GM12864 (cell line): ENCODE measurements at regions not wholly inside any gene's neighbourhood (a gene's known extent, or its start where the extent isn't known, plus 50 kb on each side); places are given as distances from the start of the nearest gene placed in this dataset.

Experiments used
- DNase-seq: peaks from one replicate; pipeline ENCODE4 v3.0.0-alpha.2; 2011; ENCODE audit warnings: low read depth
- H3K4me3 ChIP-seq: 2 replicates; pipeline ENCODE4 v1.5.1; 2011; ENCODE audit warnings: mild to moderate bottlenecking, low read depth, low read length, control low read depth
- CTCF ChIP-seq: IDR thresholded peaks from 2 replicates; pipeline ENCODE4 v1.5.1; 2011; ENCODE audit warnings: low read depth, mild to moderate bottlenecking, moderate library complexity, low read length, control low read depth, inconsistent platforms; ENCODE audit errors: missing control alignments

DNA sequence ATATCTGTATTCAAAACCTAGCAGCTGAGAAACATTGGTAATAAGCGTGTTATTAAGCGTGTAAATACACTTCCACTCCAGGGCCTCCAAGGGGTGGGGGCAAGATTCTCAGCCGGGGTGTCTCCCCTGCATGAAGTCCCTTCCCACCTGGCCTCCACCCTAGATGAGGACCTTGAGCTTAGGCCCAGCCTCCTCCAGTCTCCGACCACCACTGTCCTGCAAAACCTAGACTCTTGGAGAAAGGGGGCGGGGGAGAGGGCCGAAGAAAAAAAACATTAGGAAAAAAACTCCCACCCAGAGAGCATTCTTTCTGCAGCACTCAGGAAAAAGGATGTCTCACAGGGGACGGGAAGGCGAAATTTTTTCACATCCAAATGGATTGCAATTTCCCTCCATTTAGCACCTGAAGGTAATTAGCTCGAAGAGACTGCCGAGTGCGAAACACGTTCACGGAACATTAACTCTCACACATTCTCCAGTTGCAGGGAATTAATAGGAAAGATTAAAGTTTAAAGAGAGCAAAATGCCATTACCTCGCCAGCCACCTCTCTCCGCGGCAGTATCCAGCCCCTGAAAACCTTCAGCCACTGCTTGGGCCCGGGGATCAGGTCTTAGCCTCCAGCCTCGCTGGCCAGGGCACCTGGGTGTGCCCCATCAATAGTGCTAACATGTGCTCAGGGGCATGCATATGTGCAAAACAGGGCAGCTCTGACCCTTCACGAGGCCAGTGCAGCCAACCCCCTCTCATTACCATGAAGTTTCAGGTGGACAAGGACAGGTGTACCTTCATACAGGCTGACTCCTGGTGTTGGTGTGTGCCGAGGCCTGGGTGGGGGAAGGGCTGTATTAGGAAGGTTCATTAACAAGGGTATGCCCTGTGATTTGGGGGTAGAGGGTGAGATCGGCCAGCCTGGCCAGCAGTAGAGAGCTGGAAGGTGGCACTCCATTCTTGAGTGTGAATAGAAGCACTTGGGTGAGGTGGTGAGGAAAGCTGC is 77.2 kb downstream of the HIF1AN start:
- TF ChIP-seq CTCF, result no peak
- DNase-seq, result no peak
- H3K4me3 ChIP-seq, result no peak overlapping the region

DNA sequence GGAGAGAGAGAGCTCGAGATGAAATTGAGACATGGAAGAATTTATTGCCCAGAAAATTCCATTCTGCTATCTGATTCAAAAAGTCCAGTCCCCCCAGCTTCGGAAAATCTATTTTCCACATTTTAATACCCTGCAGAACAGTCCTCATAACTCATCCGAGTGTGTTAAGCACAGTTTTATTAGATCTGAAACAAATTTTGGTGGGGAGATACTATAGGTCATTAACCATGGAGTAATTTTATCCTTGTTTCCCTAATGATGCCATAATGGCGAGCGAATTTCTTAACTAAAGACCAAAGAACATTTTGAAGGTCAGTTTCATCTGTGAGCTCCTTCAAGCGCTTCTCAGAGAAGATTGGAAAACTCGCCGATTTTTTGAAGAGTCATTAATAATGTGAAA is 78.1 kb downstream of the HIF1AN start:
- no peak for TF ChIP-seq CTCF
- H3K4me3 ChIP-seq, result no peak overlapping the region
- DNase-seq, result no peak

- TF ChIP-seq CTCF, result no peak
- no peak overlapping the region for H3K4me3 ChIP-seq
- DNase-seq, result no peak
These were observed 78.8 kb downstream of the HIF1AN start for GRCh38 chr10:100614429-100615095.

DNA sequence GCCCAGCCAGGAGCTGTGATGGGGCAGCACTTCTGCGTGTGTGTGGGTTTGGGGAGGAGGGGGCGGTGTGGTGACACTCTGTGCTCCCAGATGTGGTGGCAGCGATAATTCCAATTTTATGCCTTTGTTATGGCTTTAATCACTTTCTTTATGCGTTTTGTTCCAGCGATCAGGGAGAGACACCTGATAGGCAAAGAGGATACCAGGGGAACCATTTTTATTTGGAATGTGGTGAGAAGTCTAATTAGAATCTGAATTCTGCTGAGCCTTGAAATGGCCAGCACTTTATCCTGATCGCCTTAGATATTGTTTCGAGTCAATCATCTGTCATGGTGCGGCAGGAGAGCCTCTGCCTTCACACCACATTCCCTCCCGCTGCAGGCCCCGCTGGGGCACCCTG is 79.5 kb downstream of the HIF1AN start:
- TF ChIP-seq CTCF, result no peak
- DNase-seq, result no peak
- no peak overlapping the region for H3K4me3 ChIP-seq

GRCh38 chr10:100615908-100616307 is 80.2 kb downstream of the HIF1AN start:
- no peak for DNase-seq
- no peak for TF ChIP-seq CTCF
- no peak overlapping the region for H3K4me3 ChIP-seq

- H3K4me3 ChIP-seq, result no peak overlapping the region
- no peak for DNase-seq
- TF ChIP-seq CTCF, result no peak
These were observed 82.4 kb downstream of the HIF1AN start for GRCh38 chr10:100618091-100618615.
